Left renal cortex interstitium (tissue), 4 donors: ENCODE measurements at regions not wholly inside any gene's neighbourhood (a gene's known extent, or its start where the extent isn't known, plus 50 kb on each side); places are given as distances from the start of the nearest gene placed in this dataset.
"Not testable (repeated sequence)": the region's sequence is repeated elsewhere in the genome, so short reads cannot be mapped to it uniquely, and the experiment has no call there.

ENCODE experiments used
- DNase-seq, 4 donors: peaks; one replicate each; pipeline ENCODE4 v3.0.0-alpha.2; 2013; ENCODE audit warnings: low read depth in 4 of 4, low spot score in 2 of 4, missing footprints in 1 of 4

GRCh38 chr5:39779831-39780230 is 355.1 kb upstream of the DAB2 start:
- no peak for DNase-seq

- DNase-seq, result no peak
These were observed 351.1 kb upstream of the DAB2 start for GRCh38 chr5:39775797-39776365.

GRCh38 chr5:39775086-39775796 is 350.5 kb upstream of the DAB2 start:
- no peak for DNase-seq

GRCh38 chr5:39774605-39775004 is 349.8 kb upstream of the DAB2 start:
- DNase-seq, result no peak

- no peak for DNase-seq
These were observed 347.5 kb upstream of the DAB2 start for GRCh38 chr5:39772307-39772706.

GRCh38 chr5:39767916-39768315 is 343.1 kb upstream of the DAB2 start:
- no peak for DNase-seq

GRCh38 chr5:39765366-39765765 is 340.6 kb upstream of the DAB2 start:
- no peak for DNase-seq

- no peak for DNase-seq
These were observed 338.0 kb upstream of the DAB2 start for GRCh38 chr5:39762761-39763160.

GRCh38 chr5:39761199-39761950 is 336.6 kb upstream of the DAB2 start:
- DNase-seq, result no peak

- no peak for DNase-seq
These were observed 335.8 kb upstream of the DAB2 start for GRCh38 chr5:39760385-39761198.

- DNase-seq, result no peak
These were observed 334.9 kb upstream of the DAB2 start for GRCh38 chr5:39759701-39760100.

GRCh38 chr5:39758426-39758825 is 333.6 kb upstream of the DAB2 start:
- DNase-seq, result no peak

- no peak for DNase-seq
These were observed 332.4 kb upstream of the DAB2 start for GRCh38 chr5:39757131-39757530.

GRCh38 chr5:39755986-39756385 is 331.2 kb upstream of the DAB2 start:
- no peak for DNase-seq

GRCh38 chr5:39755452-39755851 is 330.7 kb upstream of the DAB2 start:
- no peak for DNase-seq

- DNase-seq, result not testable (repeated sequence)
These were observed 329.0 kb upstream of the DAB2 start for GRCh38 chr5:39753747-39754146.

GRCh38 chr5:39750661-39751060 is 325.9 kb upstream of the DAB2 start:
- no peak for DNase-seq

- DNase-seq, result no peak
These were observed 318.1 kb upstream of the DAB2 start for GRCh38 chr5:39742916-39743315.

GRCh38 chr5:39740404-39740803 is 315.6 kb upstream of the DAB2 start:
- DNase-seq, result no peak

- DNase-seq, result no peak
These were observed 307.4 kb upstream of the DAB2 start for GRCh38 chr5:39732166-39732565.

GRCh38 chr5:39730699-39731098 is 305.9 kb upstream of the DAB2 start:
- no peak for DNase-seq
